ENCODE measurements at regions not wholly inside any gene's neighbourhood (a gene's known extent, or its start where the extent isn't known, plus 50 kb on each side); places are given as distances from the start of the nearest gene placed in this dataset.

- DNase-seq: no peak
Measured at GRCh38 chr17:69856946-69857345, 218.1 kb upstream of the KCNJ16 start.

- no peak for DNase-seq
Measured at GRCh38 chr17:69857412-69857835, 217.6 kb upstream of the KCNJ16 start.

- no peak for DNase-seq
Measured at GRCh38 chr17:69858460-69858859, 216.6 kb upstream of the KCNJ16 start.

- DNase-seq: no peak
Measured at GRCh38 chr17:69860142-69860680, 214.8 kb upstream of the KCNJ16 start.

GRCh38 chr17:69864462-69864861 is 210.6 kb upstream of the KCNJ16 start:
- no peak for DNase-seq

GRCh38 chr17:69869667-69870066 is 205.4 kb upstream of the KCNJ16 start:
- DNase-seq: no peak

- no peak for DNase-seq
Measured at GRCh38 chr17:69870091-69870530, 204.9 kb upstream of the KCNJ16 start.

- DNase-seq: no peak
Measured at GRCh38 chr17:69870751-69871199, 204.2 kb upstream of the KCNJ16 start.

GRCh38 chr17:69871318-69871717 is 203.7 kb upstream of the KCNJ16 start:
- no peak for DNase-seq

- no peak for DNase-seq
Measured at GRCh38 chr17:69872675-69873262, 202.3 kb upstream of the KCNJ16 start.

- DNase-seq: no peak
Measured at GRCh38 chr17:69874175-69874670, 200.8 kb upstream of the KCNJ16 start.

GRCh38 chr17:69876757-69877156 is 198.3 kb upstream of the KCNJ16 start:
- no peak for DNase-seq

GRCh38 chr17:69878661-69879060 is 196.4 kb upstream of the KCNJ16 start:
- DNase-seq: no peak

- no peak for DNase-seq
Measured at GRCh38 chr17:69879576-69879975, 195.4 kb upstream of the KCNJ16 start.

- no peak for DNase-seq
Measured at GRCh38 chr17:69880591-69881112, 194.4 kb upstream of the KCNJ16 start.

GRCh38 chr17:69882281-69882680 is 192.7 kb upstream of the KCNJ16 start:
- no peak for DNase-seq

- DNase-seq: no peak
Measured at GRCh38 chr17:69883120-69883519, 191.9 kb upstream of the KCNJ16 start.

- no peak for DNase-seq
Measured at GRCh38 chr17:69884356-69884755, 190.7 kb upstream of the KCNJ16 start.

- DNase-seq: no peak
Measured at GRCh38 chr17:69884846-69885245, 190.2 kb upstream of the KCNJ16 start.

GRCh38 chr17:69898601-69899000 is 176.4 kb upstream of the KCNJ16 start:
- DNase-seq: no peak

GRCh38 chr17:69900101-69900500 is 174.9 kb upstream of the KCNJ16 start:
- DNase-seq: no peak

- DNase-seq: no peak
Measured at GRCh38 chr17:69900829-69901228, 174.2 kb upstream of the KCNJ16 start.

GRCh38 chr17:69906306-69906705 is 168.7 kb upstream of the KCNJ16 start:
- no peak for DNase-seq

- DNase-seq: no peak
Measured at GRCh38 chr17:69907132-69907847, 167.7 kb upstream of the KCNJ16 start.
